HG02588 (cell line): ENCODE measurements at regions not wholly inside any gene's neighbourhood (a gene's known extent, or its start where the extent isn't known, plus 50 kb on each side); places are given as distances from the start of the nearest gene placed in this dataset.
"Not testable (repeated sequence)": the region's sequence is repeated elsewhere in the genome, so short reads cannot be mapped to it uniquely, and the experiment has no call there.

Experiments
- ATAC-seq: cut with Tn5 transposase; IDR thresholded peaks from one replicate; pipeline ENCODE4 v1.9.1; 2021; ENCODE audit warnings: mild to moderate bottlenecking, moderate library complexity; ENCODE audit not compliant: unreplicated experiment

GRCh38 chr3:34408088-34408487 is 609.7 kb downstream of the PDCD6IP start:
- ATAC-seq = peak; percentile 79

- ATAC-seq = no peak
Observed at GRCh38 chr3:34411596-34411995, 613.2 kb downstream of the PDCD6IP start.

- no peak for ATAC-seq
Observed at GRCh38 chr3:34419801-34420200, 621.4 kb downstream of the PDCD6IP start.

- no peak for ATAC-seq
Observed at GRCh38 chr3:34421762-34422161, 623.3 kb downstream of the PDCD6IP start.

- no peak for ATAC-seq
Observed at GRCh38 chr3:34439796-34440195, 641.4 kb downstream of the PDCD6IP start.

- no peak for ATAC-seq
Observed at GRCh38 chr3:34444137-34444536, 645.7 kb downstream of the PDCD6IP start.

- no peak for ATAC-seq
Observed at GRCh38 chr3:34449305-34449704, 650.9 kb downstream of the PDCD6IP start.

- no peak for ATAC-seq
Observed at GRCh38 chr3:34463414-34463813, 665.0 kb downstream of the PDCD6IP start.

GRCh38 chr3:34464646-34465045 is 666.2 kb downstream of the PDCD6IP start:
- ATAC-seq = no peak

- ATAC-seq = no peak
Observed at GRCh38 chr3:34475851-34476250, 677.4 kb downstream of the PDCD6IP start.

GRCh38 chr3:34483311-34483887 is 685.0 kb downstream of the PDCD6IP start:
- ATAC-seq = no peak

GRCh38 chr3:34504366-34504765 is 705.9 kb downstream of the PDCD6IP start:
- no peak for ATAC-seq

- ATAC-seq = no peak
Observed at GRCh38 chr3:34504775-34505174, 706.3 kb downstream of the PDCD6IP start.

- no peak for ATAC-seq
Observed at GRCh38 chr3:34508732-34509131, 710.3 kb downstream of the PDCD6IP start.

GRCh38 chr3:34511891-34512290 is 713.5 kb downstream of the PDCD6IP start:
- ATAC-seq = no peak

GRCh38 chr3:34519008-34519407 is 720.6 kb downstream of the PDCD6IP start:
- not testable (repeated sequence) for ATAC-seq

GRCh38 chr3:34531156-34531555 is 732.7 kb downstream of the PDCD6IP start:
- ATAC-seq = no peak

GRCh38 chr3:34533451-34533850 is 735.0 kb downstream of the PDCD6IP start:
- ATAC-seq = no peak

- ATAC-seq = no peak
Observed at GRCh38 chr3:34534013-34534412, 735.6 kb downstream of the PDCD6IP start.

GRCh38 chr3:34544136-34544535 is 745.7 kb downstream of the PDCD6IP start:
- no peak for ATAC-seq

GRCh38 chr3:34547297-34547920 is 749.0 kb downstream of the PDCD6IP start:
- ATAC-seq = no peak

- ATAC-seq = no peak
Observed at GRCh38 chr3:34567266-34567665, 768.8 kb downstream of the PDCD6IP start.

GRCh38 chr3:34568766-34569165 is 770.3 kb downstream of the PDCD6IP start:
- no peak for ATAC-seq
